SK-N-SH (cell line): ENCODE measurements at regions not wholly inside any gene's neighbourhood (a gene's known extent, or its start where the extent isn't known, plus 50 kb on each side); places are given as distances from the start of the nearest gene placed in this dataset.

ENCODE experiments used
- CTCF ChIA-PET: fragments of 300-600, 350-600 bp; formaldehyde crosslinking; extraction: SDS; loops from one replicate; lab custom pipeline; 2021; lab: Yijun Ruan, JAX
- POLR2A ChIA-PET: fragments of 350-600 bp; sonication (Branson Sonifier 250); formaldehyde crosslinking; extraction: SDS; loops from one replicate; lab custom pipeline; 2020; ENCODE audit warnings: antibody characterized with exemption, inconsistent platforms; lab: Yijun Ruan, JAX
- DNase-seq: peaks from one replicate; pipeline ENCODE4 v3.0.0; 2012
- H2AFZ ChIP-seq: fragments of 200-600 bp; sonication (generic); 2 replicates; pipeline ENCODE4 v1.8.1; 2016; ENCODE audit warnings: antibody characterized with exemption, mild to moderate bottlenecking, low read depth
- H3F3A ChIP-seq: fragments of 200-600 bp; sonication (generic); replicated peaks from 2 replicates; pipeline ENCODE3; 2016; ENCODE audit warnings: antibody characterized with exemption, mild to moderate bottlenecking; ENCODE audit not compliant: insufficient read depth
- H3K27ac ChIP-seq, 2 experiments: fragments of 200-500 bp in 1 of 2; fragments of 200-600 bp in 1 of 2; sonication (Bioruptor generic) in 1 of 2; sonication (generic), shearing (Covaris generic) in 1 of 2; 2 replicates each; pipeline versions ENCODE4 v1.5.1 to v1.6.1; 2014 to 2016; ENCODE audit warnings: low read depth in 2 of 2, inconsistent platforms in 1 of 2, low read length in 1 of 2, mild to moderate bottlenecking in 1 of 2, mixed read lengths in 1 of 2
- H3K27me3 ChIP-seq: fragments of 200-600 bp; sonication (generic), shearing (Covaris generic); 2 replicates; pipeline ENCODE4 v1.6.1; 2016; ENCODE audit warnings: mixed run types; ENCODE audit not compliant: insufficient read depth
- H3K36me3 ChIP-seq, 2 experiments: fragments of 200-500 bp in 1 of 2; fragments of 200-600 bp in 1 of 2; sonication (Bioruptor generic) in 1 of 2; sonication (generic) in 1 of 2; replicated peaks in 1 of 2; 2 replicates each; pipeline versions ENCODE3 to v1.5.1; 2014 to 2016; ENCODE audit warnings: low read length in 1 of 2, mild to moderate bottlenecking in 1 of 2; ENCODE audit not compliant: insufficient read depth in 2 of 2, control insufficient read depth in 1 of 2
- H3K4me1 ChIP-seq, 2 experiments: fragments of 200-500 bp in 1 of 2; fragments of 200-600 bp in 1 of 2; sonication (Bioruptor generic) in 1 of 2; sonication (generic), shearing (Covaris generic) in 1 of 2; 2 replicates each; pipeline versions ENCODE4 v1.5.1 to v1.6.1; 2014 to 2016; ENCODE audit warnings: low read depth in 1 of 2, low read length in 1 of 2, mixed run types in 1 of 2; ENCODE audit not compliant: insufficient read depth in 2 of 2, control insufficient read depth in 1 of 2
- H3K4me2 ChIP-seq: fragments of 200-600 bp; sonication (generic), shearing (Covaris generic); 2 replicates; pipeline ENCODE4 v1.6.1; 2017; ENCODE audit warnings: mixed run types
- H3K4me3 ChIP-seq, 2 experiments: fragments of 200-500 bp in 1 of 2; fragments of 200-600 bp in 1 of 2; sonication (Bioruptor generic) in 1 of 2; sonication (generic), shearing (Covaris generic) in 1 of 2; 2 replicates each; pipeline versions ENCODE4 v1.5.1 to v1.8.1; 2014 to 2016; ENCODE audit warnings: low read depth in 2 of 2, inconsistent platforms in 1 of 2, low read length in 1 of 2, mild to moderate bottlenecking in 1 of 2, mixed read lengths in 1 of 2, moderate library complexity in 1 of 2
- H3K79me2 ChIP-seq: fragments of 200-600 bp; sonication (generic); 2 replicates; pipeline ENCODE4 v1.8.1; 2017; ENCODE audit warnings: mild to moderate bottlenecking; ENCODE audit not compliant: insufficient read depth
- H3K9ac ChIP-seq: fragments of 200-600 bp; sonication (generic); 2 replicates; pipeline ENCODE4 v1.6.1; 2017; ENCODE audit warnings: mixed run types
- H3K9me2 ChIP-seq: fragments of 200-600 bp; sonication (generic); 2 replicates; pipeline ENCODE4 v1.6.1; 2017; ENCODE audit warnings: mixed run types
- H3K9me3 ChIP-seq: fragments of 200-600 bp; sonication (generic); 2 replicates; pipeline ENCODE4 v1.6.1; 2017; ENCODE audit warnings: mixed run types, mild to moderate bottlenecking, moderate library complexity
- H4K20me1 ChIP-seq: fragments of 200-600 bp; sonication (generic); 2 replicates; pipeline ENCODE4 v1.6.1; 2017; ENCODE audit warnings: mild to moderate bottlenecking, mixed run types; ENCODE audit not compliant: insufficient read depth
- FOSL2 ChIP-seq: IDR thresholded peaks from 2 replicates; pipeline ENCODE4 v1.4.0; 2012; ENCODE audit warnings: low read depth, mild to moderate bottlenecking, moderate library complexity, borderline replicate concordance
- FOXJ3 ChIP-seq: sonication (generic); formaldehyde crosslinking; IDR thresholded peaks from 2 replicates; pipeline ENCODE4 v1.5.1; 2020; ENCODE audit warnings: mild to moderate bottlenecking, missing genetic modification reagents
- FOXM1 ChIP-seq: IDR thresholded peaks from 2 replicates; pipeline ENCODE4 v1.4.0; 2012; ENCODE audit warnings: low read depth, mild to moderate bottlenecking
- GATA2 ChIP-seq: sonication (generic); formaldehyde crosslinking; IDR thresholded peaks from 2 replicates; pipeline ENCODE4 v1.5.0; 2020; ENCODE audit warnings: mild to moderate bottlenecking, missing genetic modification reagents
- IRF3 ChIP-seq: fragments of 150-350 bp; IDR thresholded peaks from 2 replicates; pipeline ENCODE4 v1.6.1; 2016; ENCODE audit warnings: mild to moderate bottlenecking, low read depth, low read length
- JUND ChIP-seq: IDR thresholded peaks from 2 replicates; pipeline ENCODE4 v1.4.0; 2012
- MAX ChIP-seq: IDR thresholded peaks from 2 replicates; pipeline ENCODE4 v1.4.0; 2012; ENCODE audit warnings: low read depth
- MEF2A ChIP-seq: IDR thresholded peaks from 2 replicates; pipeline ENCODE4 v1.4.0; 2012; ENCODE audit warnings: low read depth, borderline replicate concordance
- NFIC ChIP-seq: IDR thresholded peaks from 2 replicates; pipeline ENCODE4 v1.4.0; 2012; ENCODE audit warnings: borderline replicate concordance
- NRF1 ChIP-seq: IDR thresholded peaks from 2 replicates; pipeline ENCODE4 v1.6.1; 2012; ENCODE audit warnings: low read depth, mild to moderate bottlenecking, low read length
- PBX3 ChIP-seq: IDR thresholded peaks from 2 replicates; pipeline ENCODE4; 2012
- POLR2AphosphoS5 ChIP-seq: IDR thresholded peaks from 2 replicates; pipeline ENCODE4 v1.6.1; 2012; ENCODE audit warnings: low read depth, low read length
- RXRA ChIP-seq: IDR thresholded peaks from 2 replicates; pipeline ENCODE4 v1.4.0; 2012; ENCODE audit warnings: low read depth, mild to moderate bottlenecking, borderline replicate concordance
- TCF12 ChIP-seq: IDR thresholded peaks from 2 replicates; pipeline ENCODE4 v1.4.0; 2012
- USF1 ChIP-seq: IDR thresholded peaks from 2 replicates; pipeline ENCODE4 v1.4.0; 2012; ENCODE audit warnings: low read depth, borderline replicate concordance
- USF2 ChIP-seq: fragments of 150-350 bp; IDR thresholded peaks from 2 replicates; pipeline ENCODE4 v1.6.1; 2017; ENCODE audit warnings: antibody characterized with exemption, low read length, low read depth, borderline replicate concordance
- YY1 ChIP-seq: IDR thresholded peaks from 2 replicates; pipeline ENCODE4 v1.4.0; 2012; ENCODE audit warnings: low read depth, mild to moderate bottlenecking
- ZBTB33 ChIP-seq: IDR thresholded peaks from 2 replicates; pipeline ENCODE4 v1.4.0; 2012; ENCODE audit warnings: low read depth, borderline replicate concordance
- WGBS: methylation state at CpG from one replicate; pipeline ENCODE4 v1.1.6; 2017; ENCODE audit warnings: low lambda C conversion rate; 5-methylcytosine and 5-hydroxymethylcytosine counted together

- no peaks in the 10 kb centered on the region for H3F3A ChIP-seq
- H3K36me3 ChIP-seq, result no peaks in the 10 kb centered on the region
- no peak for DNase-seq
- CTCF ChIA-PET, result no interaction called here
- no peaks in the 10 kb centered on the region for H3K27me3 ChIP-seq
- no peaks in the 10 kb centered on the region for H4K20me1 ChIP-seq
- H3K4me1 ChIP-seq, result no peaks in the 10 kb centered on the region
- H3K9ac ChIP-seq, result no peak overlapping the region
- 41% methylated on average over 18 of the region's 19 CpGs for WGBS
- H3K4me2 ChIP-seq, result no peak overlapping the region
- no peaks in the 10 kb centered on the region for H3K79me2 ChIP-seq
- H3K4me3 ChIP-seq, result no peak overlapping the region
- no peak for TF ChIP-seq POLR2AphosphoS5
- TF ChIP-seq MAX, result no peak
- TF ChIP-seq NFIC, result no peak
- no peak for TF ChIP-seq FOXM1
- TF ChIP-seq IRF3, result no peak
- no peak for TF ChIP-seq TCF12
- no peak for TF ChIP-seq JUND
- no peak for TF ChIP-seq GATA2 (CRISPR knock-in tag)
- TF ChIP-seq RXRA, result no peak
- TF ChIP-seq YY1, result no peak
- no peak for TF ChIP-seq PBX3
- TF ChIP-seq ZBTB33, result no peak
- no peak for TF ChIP-seq FOSL2
- TF ChIP-seq MEF2A, result no peak
- no peak for TF ChIP-seq USF2
- no peak for TF ChIP-seq USF1
- TF ChIP-seq NRF1, result no peak
- no peak for TF ChIP-seq FOXJ3 (CRISPR knock-in tag)
- TF ChIP-seq, all 33 proteins: peak for 0
- Histone ChIP-seq H3K27ac (no peak overlapping the region), H3K9me3 (no peaks in the 10 kb centered on the region), H2AFZ (no peak overlapping the region), H3K9me2 (no peaks in the 10 kb centered on the region)
- POLR2A ChIA-PET, result no interaction called here
Measured at GRCh38 chr3:40780291-40780924, 255.6 kb downstream of the ZNF621 start.
